Erythroblast (primary cell): ENCODE measurements at regions not wholly inside any gene's neighbourhood (a gene's known extent, or its start where the extent isn't known, plus 50 kb on each side); places are given as distances from the start of the nearest gene placed in this dataset.

Experiments
- GATA1 ChIP-seq: IDR thresholded peaks from 2 replicates; pipeline ENCODE4 v1.6.1; 2011; ENCODE audit warnings: low read depth, mild to moderate bottlenecking, control low read depth, low read length, moderate library complexity
- POLR2A ChIP-seq: IDR thresholded peaks from 2 replicates; pipeline ENCODE4 v1.6.1; 2011; ENCODE audit warnings: mild to moderate bottlenecking, low read length

DNA sequence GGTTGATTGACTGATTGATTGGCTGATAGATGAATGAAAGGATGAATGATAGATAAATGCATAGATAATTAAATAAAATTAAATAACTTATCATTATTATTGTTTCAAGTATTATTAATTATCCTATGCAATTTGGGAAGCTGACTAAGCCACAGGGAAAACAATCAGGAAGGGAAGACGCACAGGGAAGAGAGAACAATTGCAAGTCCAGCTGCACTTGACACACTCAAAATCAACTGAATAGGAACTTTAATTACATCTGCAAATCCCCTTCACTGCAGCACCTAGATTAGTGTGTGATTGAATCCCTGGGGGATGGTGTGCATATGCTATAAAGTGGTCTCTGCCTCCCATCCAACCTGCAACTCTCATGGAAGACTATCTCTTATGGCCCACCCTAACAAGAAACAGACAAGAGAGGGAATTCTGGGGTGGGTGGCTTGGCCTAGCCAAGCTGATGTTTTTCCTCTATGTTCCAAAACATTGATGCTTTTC, 161.1 kb upstream of the FGGY start:
- TF ChIP-seq POLR2A, result no peak
- no peak for TF ChIP-seq GATA1
